ENCODE measurements at regions not wholly inside any gene's neighbourhood (a gene's known extent, or its start where the extent isn't known, plus 50 kb on each side); places are given as distances from the start of the nearest gene placed in this dataset.

DNA sequence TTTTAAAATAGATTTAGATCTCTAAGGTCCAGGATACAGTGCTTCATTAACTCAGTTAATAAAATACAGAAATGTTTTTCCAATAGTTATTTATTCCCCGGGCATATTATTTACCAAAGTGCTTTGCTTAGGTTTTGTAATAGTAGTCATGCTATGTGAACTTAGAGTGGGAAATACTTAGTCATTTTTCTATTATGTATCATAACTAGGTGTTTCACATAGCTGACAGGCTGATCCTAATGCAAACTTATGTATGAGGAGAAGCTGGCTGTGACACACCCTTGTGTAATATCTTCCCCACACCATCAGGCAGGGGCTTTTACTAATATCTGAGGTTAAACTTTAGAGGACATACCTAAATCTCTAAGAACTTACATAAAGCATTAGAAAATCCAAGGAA lies 277.7 kb upstream of the RIMS1 start:
- BruUV-seq (replicated peaks), result no TSS peak
- no peak for FAIRE-seq
- Histone ChIP-seq H3K36me3 (ENCODE audit: control insufficient read depth in 2 of 2, extremely low read depth in 1 of 2, insufficient read depth in 2 of 2, low read length in 2 of 2) (no peaks in the 10 kb centered on the region), H3K27ac (ENCODE audit: insufficient read depth, low read depth, low read length) (no peak overlapping the region), H3K4me3 (replicated peaks in 1 of 3; ENCODE audit: insufficient read depth in 1 of 3, low read depth in 1 of 3, low read length in 3 of 3) (no peak overlapping the region), H3K9ac (replicated peaks; ENCODE audit: extremely low read depth, insufficient read depth, low read length) (no peak overlapping the region), H3K4me2 (ENCODE audit: insufficient read depth, low read length) (no peak overlapping the region), H3K79me2 (ENCODE audit: control insufficient read depth, insufficient read depth, low read length) (no peaks in the 10 kb centered on the region), H3K4me1 (ENCODE audit: control insufficient read depth, extremely low read depth, insufficient read depth, low read length) (no peaks in the 10 kb centered on the region), H3K27me3 (ENCODE audit: control insufficient read depth in 2 of 2, insufficient read depth in 2 of 2, low read length in 2 of 2) (peaks cover 8 to 10% of the 10 kb centered on the region in 2 experiments), H3K9me1 (replicated peaks; ENCODE audit: control insufficient read depth, extremely low read depth, insufficient read depth, low read length) (no peaks in the 10 kb centered on the region), H3K9me3 (replicated peaks; ENCODE audit: control insufficient read depth, insufficient read depth, low read length) (no peaks in the 10 kb centered on the region), H4K20me1 (replicated peaks; ENCODE audit: control insufficient read depth, extremely low read depth, insufficient read depth, low read length) (no peaks in the 10 kb centered on the region), H2AFZ (ENCODE audit: low read depth, low read length) (no peak overlapping the region)
- no peak for DNase-seq (ENCODE audit: low read depth, low spot score)
- intact Hi-C loops (cut with micrococcal nuclease), result no loop called here
- CTCF ChIA-PET, result no interaction called here
- TF ChIP-seq POLR2A (IDR thresholded peaks at IDR 0.05; ENCODE audit: low read depth, low read length), result no peak
- no peak for TF ChIP-seq JUN (IDR thresholded peaks at IDR 0.05; ENCODE audit: borderline replicate concordance, insufficient read depth, insufficient read length, low read depth)
- no peak for TF ChIP-seq MYC (IDR thresholded peaks at IDR 0.05; ENCODE audit: low read depth, low read length)
- no peak for TF ChIP-seq FOS (IDR thresholded peaks at IDR 0.05; ENCODE audit: borderline replicate concordance, insufficient read depth, low read length)
- TF ChIP-seq POLR2AphosphoS5 (IDR thresholded peaks at IDR 0.05; ENCODE audit: insufficient read depth, low read depth, low read length), result no peak
- no peak for TF ChIP-seq GATA2 (IDR thresholded peaks at IDR 0.05; ENCODE audit: insufficient read depth, insufficient read length, low read depth, low read length)
- TF ChIP-seq MAX (IDR thresholded peaks at IDR 0.05; ENCODE audit: insufficient read depth, insufficient read length), result no peak
- TF ChIP-seq EZH2 (IDR thresholded peaks at IDR 0.05; ENCODE audit: borderline replicate concordance, low read depth, low read length, severe bottlenecking), result no peak
- no peak for TF ChIP-seq CTCF (IDR thresholded peaks at IDR 0.05; ENCODE audit: extremely low read depth in 1 of 2, insufficient read depth in 1 of 2, low read depth in 1 of 2, low read length in 2 of 2)
- dilution Hi-C loops (cut with MboI; ENCODE audit: extremely low pct_ligation_motif_present, low sequenced_read_pairs), result no loop called here
- POLR2A ChIA-PET, result no interaction called here
